ENCODE measurements at regions not wholly inside any gene's neighbourhood (a gene's known extent, or its start where the extent isn't known, plus 50 kb on each side); places are given as distances from the start of the nearest gene placed in this dataset.
"Not testable (repeated sequence)": the region's sequence is repeated elsewhere in the genome, so short reads cannot be mapped to it uniquely, and the experiment has no call there.

DNA sequence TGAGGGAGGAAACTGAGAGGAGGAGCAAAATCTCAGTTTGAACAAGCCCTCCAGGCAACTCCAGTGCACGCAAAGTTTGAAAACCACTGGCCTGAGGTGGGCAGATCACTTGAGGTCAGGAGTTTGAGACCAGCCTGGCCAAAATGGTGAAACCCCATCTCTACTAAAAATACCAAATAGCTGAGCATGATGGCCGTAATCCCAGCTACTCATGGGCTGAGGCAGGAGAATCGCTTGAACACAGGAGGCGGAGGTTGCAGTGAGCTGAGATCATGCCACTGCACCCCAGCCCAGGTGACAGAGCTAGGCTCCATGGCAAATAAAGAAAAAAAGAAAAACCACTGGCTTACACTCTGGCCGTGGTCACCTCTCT, 51.9 kb upstream of the SLC1A4 start:
- TF ChIP-seq, protein P1, sequence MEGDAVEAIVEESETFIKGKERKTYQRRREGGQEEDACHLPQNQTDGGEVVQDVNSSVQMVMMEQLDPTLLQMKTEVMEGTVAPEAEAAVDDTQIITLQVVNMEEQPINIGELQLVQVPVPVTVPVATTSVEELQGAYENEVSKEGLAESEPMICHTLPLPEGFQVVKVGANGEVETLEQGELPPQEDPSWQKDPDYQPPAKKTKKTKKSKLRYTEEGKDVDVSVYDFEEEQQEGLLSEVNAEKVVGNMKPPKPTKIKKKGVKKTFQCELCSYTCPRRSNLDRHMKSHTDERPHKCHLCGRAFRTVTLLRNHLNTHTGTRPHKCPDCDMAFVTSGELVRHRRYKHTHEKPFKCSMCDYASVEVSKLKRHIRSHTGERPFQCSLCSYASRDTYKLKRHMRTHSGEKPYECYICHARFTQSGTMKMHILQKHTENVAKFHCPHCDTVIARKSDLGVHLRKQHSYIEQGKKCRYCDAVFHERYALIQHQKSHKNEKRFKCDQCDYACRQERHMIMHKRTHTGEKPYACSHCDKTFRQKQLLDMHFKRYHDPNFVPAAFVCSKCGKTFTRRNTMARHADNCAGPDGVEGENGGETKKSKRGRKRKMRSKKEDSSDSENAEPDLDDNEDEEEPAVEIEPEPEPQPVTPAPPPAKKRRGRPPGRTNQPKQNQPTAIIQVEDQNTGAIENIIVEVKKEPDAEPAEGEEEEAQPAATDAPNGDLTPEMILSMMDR (IDR thresholded peaks at IDR 0.05; ENCODE audit: low read depth, low read length, missing input control): not testable (repeated sequence)
- not testable (repeated sequence) for TF ChIP-seq GABPA (IDR thresholded peaks at IDR 0.05 in 1 of 2, conservative IDR thresholded peaks at IDR 0.05 in 1 of 2); RAD21 (IDR thresholded peaks at IDR 0.05); JUND (IDR thresholded peaks at IDR 0.05); NR2F2 (IDR thresholded peaks at IDR 0.05); HNF4A (conservative IDR thresholded peaks at IDR 0.05)
- TF ChIP-seq, protein P2, sequence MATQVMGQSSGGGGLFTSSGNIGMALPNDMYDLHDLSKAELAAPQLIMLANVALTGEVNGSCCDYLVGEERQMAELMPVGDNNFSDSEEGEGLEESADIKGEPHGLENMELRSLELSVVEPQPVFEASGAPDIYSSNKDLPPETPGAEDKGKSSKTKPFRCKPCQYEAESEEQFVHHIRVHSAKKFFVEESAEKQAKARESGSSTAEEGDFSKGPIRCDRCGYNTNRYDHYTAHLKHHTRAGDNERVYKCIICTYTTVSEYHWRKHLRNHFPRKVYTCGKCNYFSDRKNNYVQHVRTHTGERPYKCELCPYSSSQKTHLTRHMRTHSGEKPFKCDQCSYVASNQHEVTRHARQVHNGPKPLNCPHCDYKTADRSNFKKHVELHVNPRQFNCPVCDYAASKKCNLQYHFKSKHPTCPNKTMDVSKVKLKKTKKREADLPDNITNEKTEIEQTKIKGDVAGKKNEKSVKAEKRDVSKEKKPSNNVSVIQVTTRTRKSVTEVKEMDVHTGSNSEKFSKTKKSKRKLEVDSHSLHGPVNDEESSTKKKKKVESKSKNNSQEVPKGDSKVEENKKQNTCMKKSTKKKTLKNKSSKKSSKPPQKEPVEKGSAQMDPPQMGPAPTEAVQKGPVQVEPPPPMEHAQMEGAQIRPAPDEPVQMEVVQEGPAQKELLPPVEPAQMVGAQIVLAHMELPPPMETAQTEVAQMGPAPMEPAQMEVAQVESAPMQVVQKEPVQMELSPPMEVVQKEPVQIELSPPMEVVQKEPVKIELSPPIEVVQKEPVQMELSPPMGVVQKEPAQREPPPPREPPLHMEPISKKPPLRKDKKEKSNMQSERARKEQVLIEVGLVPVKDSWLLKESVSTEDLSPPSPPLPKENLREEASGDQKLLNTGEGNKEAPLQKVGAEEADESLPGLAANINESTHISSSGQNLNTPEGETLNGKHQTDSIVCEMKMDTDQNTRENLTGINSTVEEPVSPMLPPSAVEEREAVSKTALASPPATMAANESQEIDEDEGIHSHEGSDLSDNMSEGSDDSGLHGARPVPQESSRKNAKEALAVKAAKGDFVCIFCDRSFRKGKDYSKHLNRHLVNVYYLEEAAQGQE (IDR thresholded peaks at IDR 0.05): not testable (repeated sequence)
- TF ChIP-seq, protein P3, sequence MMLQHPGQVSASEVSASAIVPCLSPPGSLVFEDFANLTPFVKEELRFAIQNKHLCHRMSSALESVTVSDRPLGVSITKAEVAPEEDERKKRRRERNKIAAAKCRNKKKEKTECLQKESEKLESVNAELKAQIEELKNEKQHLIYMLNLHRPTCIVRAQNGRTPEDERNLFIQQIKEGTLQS (IDR thresholded peaks at IDR 0.05): not testable (repeated sequence)
- TF ChIP-seq, protein P4, sequence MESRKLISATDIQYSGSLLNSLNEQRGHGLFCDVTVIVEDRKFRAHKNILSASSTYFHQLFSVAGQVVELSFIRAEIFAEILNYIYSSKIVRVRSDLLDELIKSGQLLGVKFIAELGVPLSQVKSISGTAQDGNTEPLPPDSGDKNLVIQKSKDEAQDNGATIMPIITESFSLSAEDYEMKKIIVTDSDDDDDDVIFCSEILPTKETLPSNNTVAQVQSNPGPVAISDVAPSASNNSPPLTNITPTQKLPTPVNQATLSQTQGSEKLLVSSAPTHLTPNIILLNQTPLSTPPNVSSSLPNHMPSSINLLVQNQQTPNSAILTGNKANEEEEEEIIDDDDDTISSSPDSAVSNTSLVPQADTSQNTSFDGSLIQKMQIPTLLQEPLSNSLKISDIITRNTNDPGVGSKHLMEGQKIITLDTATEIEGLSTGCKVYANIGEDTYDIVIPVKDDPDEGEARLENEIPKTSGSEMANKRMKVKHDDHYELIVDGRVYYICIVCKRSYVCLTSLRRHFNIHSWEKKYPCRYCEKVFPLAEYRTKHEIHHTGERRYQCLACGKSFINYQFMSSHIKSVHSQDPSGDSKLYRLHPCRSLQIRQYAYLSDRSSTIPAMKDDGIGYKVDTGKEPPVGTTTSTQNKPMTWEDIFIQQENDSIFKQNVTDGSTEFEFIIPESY (IDR thresholded peaks at IDR 0.05): not testable (repeated sequence)

Data from liver (tissue), 3 donors.